PC-9 (cell line): ENCODE measurements at regions not wholly inside any gene's neighbourhood (a gene's known extent, or its start where the extent isn't known, plus 50 kb on each side); places are given as distances from the start of the nearest gene placed in this dataset.
"Not testable (repeated sequence)": the region's sequence is repeated elsewhere in the genome, so short reads cannot be mapped to it uniquely, and the experiment has no call there.

ENCODE experiments used
- BruUV-seq: library from RNA; stranded (reverse); fragments of 400-500 nt; replicated peaks from 2 replicates; lab custom pipeline; 2021; lab: Mats Ljungman, UMichigan
- CTCF ChIA-PET: fragments of 300-600 bp; sonication (Branson Sonifier 250); formaldehyde crosslinking; loops from one replicate; lab custom pipeline; 2022; ENCODE audit warnings: antibody characterized with exemption; lab: Charles Lee
- POLR2A ChIA-PET: fragments of 300-600 bp; sonication (Branson Sonifier 250); formaldehyde crosslinking; loops from one replicate; lab custom pipeline; 2022; ENCODE audit warnings: antibody characterized with exemption; ENCODE audit not compliant: unreplicated experiment; lab: Charles Lee
- DNase-seq, 2 experiments: peaks; one replicate each; pipeline versions ENCODE4 v3.0.0 to v3.0.0-alpha.2; 2015 to 2022; ENCODE audit warnings: mixed read lengths in 1 of 2
- H2AFZ ChIP-seq: fragments of 200-600 bp; sonication (generic); 2 replicates; pipeline ENCODE4 v1.8.1; 2017; ENCODE audit warnings: antibody characterized with exemption
- H3F3A ChIP-seq: fragments of 200-600 bp; sonication (generic); 2 replicates; pipeline ENCODE4 v1.8.1; 2017; ENCODE audit warnings: antibody characterized with exemption, mild to moderate bottlenecking, low read depth; ENCODE audit not compliant: insufficient read depth
- H3K27ac ChIP-seq: fragments of 200-600 bp; sonication (generic); 2 replicates; pipeline ENCODE4 v1.6.1; 2016; ENCODE audit warnings: mixed run types
- H3K27me3 ChIP-seq: fragments of 200-600 bp; sonication (generic); 2 replicates; pipeline ENCODE4 v1.6.1; 2016; ENCODE audit warnings: low read depth, mixed run types; ENCODE audit not compliant: insufficient read depth
- H3K36me3 ChIP-seq: fragments of 200-600 bp; sonication (generic); 2 replicates; pipeline ENCODE4 v1.6.1; 2016; ENCODE audit warnings: low read depth, mixed run types
- H3K4me1 ChIP-seq: fragments of 200-600 bp; sonication (generic); replicated peaks from 2 replicates; pipeline ENCODE4 v1.6.1; 2016; ENCODE audit warnings: mixed run types; ENCODE audit not compliant: insufficient read depth
- H3K4me2 ChIP-seq: fragments of 200-600 bp; sonication (generic); 2 replicates; pipeline ENCODE4 v1.6.1; 2017; ENCODE audit warnings: mixed run types
- H3K4me3 ChIP-seq: fragments of 200-600 bp; sonication (generic); 2 replicates; pipeline ENCODE4 v1.6.1; 2016; ENCODE audit warnings: mixed run types
- H3K79me2 ChIP-seq: fragments of 200-600 bp; sonication (generic); 2 replicates; pipeline ENCODE4 v1.6.1; 2017; ENCODE audit warnings: low read depth, mixed run types
- H3K9me2 ChIP-seq: fragments of 200-600 bp; sonication (generic); 2 replicates; pipeline ENCODE4 v1.8.1; 2017; ENCODE audit warnings: mild to moderate bottlenecking; ENCODE audit not compliant: insufficient read depth
- H3K9me3 ChIP-seq: fragments of 200-600 bp; sonication (generic); 2 replicates; pipeline ENCODE4 v1.8.1; 2016; ENCODE audit warnings: low read depth; ENCODE audit not compliant: insufficient read depth
- H4K20me1 ChIP-seq: fragments of 200-600 bp; sonication (generic); 2 replicates; pipeline ENCODE4 v1.8.1; 2017; ENCODE audit not compliant: insufficient read depth
- EZH2 ChIP-seq: fragments of 200-600 bp; sonication (generic); IDR thresholded peaks from 2 replicates; pipeline ENCODE4 v1.8.0; 2017; ENCODE audit warnings: antibody characterized with exemption, low read depth
- intact Hi-C: fragments of 100-400 bp; cut with micrococcal nuclease; formaldehyde crosslinking; loops from one replicate; pipeline ENCODE4 v1.10.0; 2022; ENCODE audit not compliant: unreplicated experiment
- TF ChIP-seq, protein P1 (sequence below): fragments of 200-600 bp; sonication (generic); conservative IDR thresholded peaks from 2 replicates; pipeline ENCODE4 v1.6.1; 2017; ENCODE audit warnings: mixed run types, antibody characterized with exemption, mild to moderate bottlenecking, moderate library complexity

DNA sequence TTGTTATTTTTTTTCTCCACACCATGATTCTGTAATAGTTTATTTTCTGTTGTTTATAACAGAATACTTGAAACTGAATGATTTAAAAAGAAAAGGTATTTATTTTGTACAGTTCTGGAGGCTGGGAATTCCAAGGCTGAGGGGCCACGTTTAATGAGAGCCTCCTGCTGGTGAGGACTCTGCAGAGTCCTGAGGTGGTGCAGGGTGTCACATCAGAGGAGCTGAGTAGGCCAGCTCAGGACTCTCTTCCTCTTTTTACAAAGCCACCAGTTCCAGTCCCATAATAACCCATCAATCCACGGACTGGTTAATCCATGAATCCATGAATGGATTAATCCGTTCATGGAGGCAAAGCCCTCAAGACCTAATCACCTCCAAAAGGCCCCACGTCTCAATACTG, 71.6 kb downstream of the TFAP2A start:
- no peak overlapping the region for H2AFZ ChIP-seq
- H3K36me3 ChIP-seq = no peaks in the 10 kb centered on the region
- H3K27ac ChIP-seq = no peak overlapping the region
- no peaks in the 10 kb centered on the region for H3F3A ChIP-seq
- intact Hi-C loops = no loop called here
- no peak overlapping the region for H3K4me2 ChIP-seq
- no peak for DNase-seq
- BruUV-seq = no TSS peak
- H3K4me1 ChIP-seq = peaks cover 9% of the 10 kb centered on the region
- no peaks in the 10 kb centered on the region for H3K27me3 ChIP-seq
- no peaks in the 10 kb centered on the region for H3K79me2 ChIP-seq
- no peaks in the 10 kb centered on the region for H4K20me1 ChIP-seq
- ChIA-PET CTCF (no interaction called here), POLR2A (no interaction called here)
- H3K9me3 ChIP-seq = no peaks in the 10 kb centered on the region
- no peaks in the 10 kb centered on the region for H3K9me2 ChIP-seq
- H3K4me3 ChIP-seq = no peak overlapping the region
- TF ChIP-seq EZH2 = no peak
- TF ChIP-seq, protein P1, sequence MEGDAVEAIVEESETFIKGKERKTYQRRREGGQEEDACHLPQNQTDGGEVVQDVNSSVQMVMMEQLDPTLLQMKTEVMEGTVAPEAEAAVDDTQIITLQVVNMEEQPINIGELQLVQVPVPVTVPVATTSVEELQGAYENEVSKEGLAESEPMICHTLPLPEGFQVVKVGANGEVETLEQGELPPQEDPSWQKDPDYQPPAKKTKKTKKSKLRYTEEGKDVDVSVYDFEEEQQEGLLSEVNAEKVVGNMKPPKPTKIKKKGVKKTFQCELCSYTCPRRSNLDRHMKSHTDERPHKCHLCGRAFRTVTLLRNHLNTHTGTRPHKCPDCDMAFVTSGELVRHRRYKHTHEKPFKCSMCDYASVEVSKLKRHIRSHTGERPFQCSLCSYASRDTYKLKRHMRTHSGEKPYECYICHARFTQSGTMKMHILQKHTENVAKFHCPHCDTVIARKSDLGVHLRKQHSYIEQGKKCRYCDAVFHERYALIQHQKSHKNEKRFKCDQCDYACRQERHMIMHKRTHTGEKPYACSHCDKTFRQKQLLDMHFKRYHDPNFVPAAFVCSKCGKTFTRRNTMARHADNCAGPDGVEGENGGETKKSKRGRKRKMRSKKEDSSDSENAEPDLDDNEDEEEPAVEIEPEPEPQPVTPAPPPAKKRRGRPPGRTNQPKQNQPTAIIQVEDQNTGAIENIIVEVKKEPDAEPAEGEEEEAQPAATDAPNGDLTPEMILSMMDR = no peak

DNA sequence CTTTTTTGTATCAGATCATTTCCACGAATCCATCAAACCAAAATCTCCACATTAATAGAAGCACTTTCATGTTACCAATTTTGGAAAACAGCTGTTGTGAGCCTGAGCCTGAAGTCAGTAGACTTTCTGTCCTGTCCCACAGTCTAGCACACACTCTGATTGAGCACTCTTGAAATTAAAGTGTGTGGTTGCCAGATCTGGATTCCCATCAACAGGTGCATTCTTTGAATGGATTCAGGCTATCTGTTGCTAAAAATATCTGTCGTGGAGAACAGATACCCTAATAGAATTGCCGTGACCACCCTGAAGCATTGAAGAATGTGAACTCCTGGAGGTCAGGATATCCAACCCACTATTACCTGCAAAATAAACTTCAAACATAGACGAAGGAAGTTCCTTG, 73.3 kb downstream of the TFAP2A start:
- Histone ChIP-seq H3K27me3 (no peaks in the 10 kb centered on the region), H3K4me1 (no peaks in the 10 kb centered on the region), H2AFZ (no peak overlapping the region), H4K20me1 (no peaks in the 10 kb centered on the region), H3K27ac (no peak overlapping the region), H3K9me3 (no peaks in the 10 kb centered on the region), H3K36me3 (no peaks in the 10 kb centered on the region), H3K4me2 (no peak overlapping the region), H3K9me2 (no peaks in the 10 kb centered on the region), H3K4me3 (no peak overlapping the region), H3F3A (no peaks in the 10 kb centered on the region), H3K79me2 (no peaks in the 10 kb centered on the region)
- TF ChIP-seq, protein P1 = no peak
- no peak for TF ChIP-seq EZH2
- DNase-seq = no peak
- no TSS peak for BruUV-seq
- ChIA-PET POLR2A (no interaction called here), CTCF (no interaction called here)
- intact Hi-C loops = no loop called here

DNA sequence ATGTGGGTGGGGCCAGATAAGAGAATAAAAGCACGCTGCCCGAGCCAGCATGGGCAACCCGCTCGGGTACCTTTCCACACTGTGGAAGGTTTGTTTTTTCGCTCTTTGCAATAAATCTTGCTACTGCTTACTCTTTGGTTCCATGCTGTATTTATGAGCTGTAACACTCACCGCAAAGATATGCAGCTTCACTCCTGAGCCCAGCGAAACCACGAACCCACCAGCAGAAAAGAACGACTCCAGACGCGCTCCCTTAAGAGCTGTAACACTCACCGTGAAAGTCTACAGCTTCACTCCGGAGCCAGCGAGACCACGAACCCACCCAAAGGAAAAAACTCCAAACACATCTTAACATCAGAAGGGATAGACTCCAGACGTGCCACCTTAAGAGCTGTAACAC, 76.7 kb downstream of the TFAP2A start:
- Histone ChIP-seq H3F3A (no peaks in the 10 kb centered on the region), H2AFZ (no peak overlapping the region), H3K4me3 (no peak overlapping the region), H3K4me2 (no peak overlapping the region), H4K20me1 (no peaks in the 10 kb centered on the region), H3K9me3 (no peaks in the 10 kb centered on the region), H3K27me3 (no peaks in the 10 kb centered on the region), H3K36me3 (no peaks in the 10 kb centered on the region), H3K9me2 (no peaks in the 10 kb centered on the region), H3K27ac (no peak overlapping the region), H3K79me2 (no peaks in the 10 kb centered on the region), H3K4me1 (no peaks in the 10 kb centered on the region)
- TF ChIP-seq EZH2 = no peak
- TF ChIP-seq, protein P1 = no peak
- CTCF ChIA-PET = no interaction called here
- intact Hi-C loops = no loop called here
- no TSS peak for BruUV-seq
- DNase-seq = no peak
- POLR2A ChIA-PET = no interaction called here

DNA sequence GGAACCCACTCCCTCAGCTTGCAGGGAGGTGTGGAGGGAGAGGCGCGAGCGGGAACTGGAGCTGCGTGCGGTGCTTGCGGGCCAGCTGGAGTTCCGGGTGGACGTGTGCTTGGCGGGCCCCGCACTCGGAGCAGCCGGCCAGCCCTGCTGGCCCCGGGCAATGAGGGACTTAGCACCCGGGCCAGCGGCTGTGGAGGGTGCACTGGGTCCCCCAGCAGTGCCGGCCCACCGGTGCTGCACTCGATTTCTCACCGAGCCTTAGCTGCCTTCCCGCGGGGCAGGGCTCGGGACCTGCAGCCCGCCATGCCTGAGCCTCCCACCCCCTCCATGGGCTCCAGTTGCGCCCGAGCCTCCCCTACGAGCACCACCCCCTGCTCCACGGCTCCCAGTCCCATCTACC, 77.5 kb downstream of the TFAP2A start:
- H3K79me2 ChIP-seq, H3K9me3 ChIP-seq, H3K27ac ChIP-seq, H3K27me3 ChIP-seq, H2AFZ ChIP-seq, CTCF ChIA-PET, H3K4me1 ChIP-seq, POLR2A ChIA-PET, H3F3A ChIP-seq, intact Hi-C loops, DNase-seq, H3K9me2 ChIP-seq, BruUV-seq, H3K4me2 ChIP-seq, H3K36me3 ChIP-seq, H4K20me1 ChIP-seq, H3K4me3 ChIP-seq: not testable (repeated sequence)
